ENCODE measurements at regions not wholly inside any gene's neighbourhood (a gene's known extent, or its start where the extent isn't known, plus 50 kb on each side); places are given as distances from the start of the nearest gene placed in this dataset.

GRCh38 chr1:116257341-116257767, 115.7 kb upstream of the ATP1A1 start:
- Mint-ChIP-seq H3K9me3 (ENCODE audit: low read depth) (no peaks in the 10 kb centered on the region), H3K4me1 (ENCODE audit: low read depth) (peaks cover 18% of the 10 kb centered on the region), H3K27ac (no peak overlapping the region), H3K36me3 (ENCODE audit: insufficient read depth) (no peaks in the 10 kb centered on the region), H3K27me3 (peaks cover 5% of the 10 kb centered on the region), H3K4me3 (ENCODE audit: low read depth) (no peak overlapping the region)
- no peak for TF ChIP-seq CTCF (IDR thresholded peaks at IDR 0.05; ENCODE audit: unreplicated experiment)
- DNase-seq (ENCODE audit: low spot score, unreplicated experiment), result no peak

- peaks cover 18% of the 10 kb centered on the region for H3K4me1 Mint-ChIP-seq (ENCODE audit: low read depth)
- peaks cover 5% of the 10 kb centered on the region for H3K27me3 Mint-ChIP-seq
- no peaks in the 10 kb centered on the region for H3K36me3 Mint-ChIP-seq (ENCODE audit: insufficient read depth)
- no peaks in the 10 kb centered on the region for H3K9me3 Mint-ChIP-seq (ENCODE audit: low read depth)
- no peak overlapping the region for H3K27ac Mint-ChIP-seq
- DNase-seq (ENCODE audit: low spot score, unreplicated experiment), result no peak
- H3K4me3 Mint-ChIP-seq (ENCODE audit: low read depth), result no peak overlapping the region
- no peak for TF ChIP-seq CTCF (IDR thresholded peaks at IDR 0.05; ENCODE audit: unreplicated experiment)
Measured at GRCh38 chr1:116257836-116258235, 115.2 kb upstream of the ATP1A1 start.

GRCh38 chr1:116258668-116259419, 114.2 kb upstream of the ATP1A1 start:
- Mint-ChIP-seq H3K27me3 (peaks cover 5% of the 10 kb centered on the region), H3K27ac (no peak overlapping the region), H3K4me1 (ENCODE audit: low read depth) (peaks cover 22% of the 10 kb centered on the region)

GRCh38 chr1:116259663-116260062, 113.4 kb upstream of the ATP1A1 start:
- Mint-ChIP-seq H3K4me3 (ENCODE audit: low read depth) (no peak overlapping the region), H3K9me3 (ENCODE audit: low read depth) (no peaks in the 10 kb centered on the region), H3K36me3 (ENCODE audit: insufficient read depth) (no peaks in the 10 kb centered on the region), H3K27ac (no peak overlapping the region), H3K27me3 (peaks cover 5% of the 10 kb centered on the region), H3K4me1 (ENCODE audit: low read depth) (peaks cover 23% of the 10 kb centered on the region)
- no peak for DNase-seq (ENCODE audit: low spot score, unreplicated experiment)
- TF ChIP-seq CTCF (IDR thresholded peaks at IDR 0.05; ENCODE audit: unreplicated experiment), result no peak

More at GRCh38 chr1:116258668-116259419, 114.2 kb upstream of the ATP1A1 start:
- no peak for TF ChIP-seq CTCF (IDR thresholded peaks at IDR 0.05; ENCODE audit: unreplicated experiment)
- Mint-ChIP-seq H3K9me3 (ENCODE audit: low read depth) (no peaks in the 10 kb centered on the region), H3K36me3 (ENCODE audit: insufficient read depth) (no peaks in the 10 kb centered on the region), H3K4me3 (ENCODE audit: low read depth) (no peak overlapping the region)
- DNase-seq (ENCODE audit: low spot score, unreplicated experiment), result no peak

- Mint-ChIP-seq H3K4me1 (ENCODE audit: low read depth) (peaks cover 21% of the 10 kb centered on the region), H3K27me3 (peaks cover 5% of the 10 kb centered on the region), H3K36me3 (ENCODE audit: insufficient read depth) (no peaks in the 10 kb centered on the region)
Measured at GRCh38 chr1:116260115-116260514, 112.9 kb upstream of the ATP1A1 start.

More at GRCh38 chr1:116260115-116260514, 112.9 kb upstream of the ATP1A1 start:
- Mint-ChIP-seq H3K9me3 (ENCODE audit: low read depth) (no peaks in the 10 kb centered on the region), H3K27ac (no peak overlapping the region), H3K4me3 (ENCODE audit: low read depth) (no peak overlapping the region)
- no peak for DNase-seq (ENCODE audit: low spot score, unreplicated experiment)
- TF ChIP-seq CTCF (IDR thresholded peaks at IDR 0.05; ENCODE audit: unreplicated experiment), result no peak

Data from progenitor cell of endocrine pancreas (in vitro differentiated cells).